Fibroblast of the conjunctiva (primary cell): ENCODE measurements at regions not wholly inside any gene's neighbourhood (a gene's known extent, or its start where the extent isn't known, plus 50 kb on each side); places are given as distances from the start of the nearest gene placed in this dataset.
A peak's percentile ranks its signal among the peaks of the same experiment; 100 is the strongest.

ENCODE experiments used
- DNase-seq: peaks from one replicate; pipeline ENCODE4 v3.0.0-alpha.2; 2010; ENCODE audit warnings: low read depth

GRCh38 chr4:177573507-177573906 lies 131.3 kb upstream of the AGA start:
- DNase-seq = peak; percentile 74

DNA sequence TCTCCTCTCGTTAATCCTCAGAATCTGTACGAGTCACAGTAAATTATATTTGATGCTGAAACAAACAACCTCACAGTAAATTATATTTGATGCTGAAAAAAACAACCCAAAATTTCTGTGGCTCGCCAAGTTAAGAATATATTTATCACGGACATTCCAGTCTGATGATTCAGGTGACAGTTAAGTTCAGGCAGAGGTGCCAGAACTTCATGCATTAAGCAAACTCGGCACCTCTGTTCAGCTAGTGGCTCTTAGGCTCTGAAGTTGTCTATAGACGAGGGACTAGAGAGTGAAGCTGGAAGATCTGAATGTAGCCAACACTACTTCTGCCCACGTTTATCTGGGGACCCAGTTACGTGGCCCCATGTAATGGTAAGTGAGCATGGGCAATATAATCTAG lies 132.2 kb upstream of the AGA start:
- no peak for DNase-seq

- DNase-seq = no peak
Measured at GRCh38 chr4:177579649-177580048, 137.4 kb upstream of the AGA start.

GRCh38 chr4:177582992-177583391 lies 140.8 kb upstream of the AGA start:
- no peak for DNase-seq

- DNase-seq = no peak
Measured at GRCh38 chr4:177587989-177588388, 145.8 kb upstream of the AGA start.

- DNase-seq = no peak
Measured at GRCh38 chr4:177595386-177595785, 153.1 kb upstream of the AGA start.

- peak; percentile 6 for DNase-seq
Measured at GRCh38 chr4:177596035-177596434, 153.8 kb upstream of the AGA start.

DNA sequence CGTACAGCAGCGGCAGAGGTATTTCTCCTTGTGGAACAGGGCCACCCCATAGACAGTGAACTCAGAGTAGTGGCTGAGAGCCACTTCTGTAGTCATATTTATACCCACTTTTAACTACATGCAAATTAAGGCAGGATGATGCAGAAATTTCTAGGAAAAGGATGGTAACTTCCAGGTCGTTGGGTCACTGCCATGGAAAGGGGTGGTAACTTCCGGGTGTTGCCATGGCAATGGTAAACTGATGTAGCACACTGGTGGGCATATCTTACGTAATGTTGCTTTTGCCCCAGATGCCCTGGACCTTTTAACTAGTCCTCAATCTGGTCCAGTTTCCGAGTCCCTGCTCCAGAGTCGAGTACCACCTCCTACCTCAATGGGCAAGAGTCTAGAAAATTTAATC lies 154.8 kb upstream of the AGA start:
- no peak for DNase-seq

GRCh38 chr4:177605252-177605651 lies 163.0 kb upstream of the AGA start:
- no peak for DNase-seq

GRCh38 chr4:177607111-177607573 lies 164.9 kb upstream of the AGA start:
- no peak for DNase-seq

DNA sequence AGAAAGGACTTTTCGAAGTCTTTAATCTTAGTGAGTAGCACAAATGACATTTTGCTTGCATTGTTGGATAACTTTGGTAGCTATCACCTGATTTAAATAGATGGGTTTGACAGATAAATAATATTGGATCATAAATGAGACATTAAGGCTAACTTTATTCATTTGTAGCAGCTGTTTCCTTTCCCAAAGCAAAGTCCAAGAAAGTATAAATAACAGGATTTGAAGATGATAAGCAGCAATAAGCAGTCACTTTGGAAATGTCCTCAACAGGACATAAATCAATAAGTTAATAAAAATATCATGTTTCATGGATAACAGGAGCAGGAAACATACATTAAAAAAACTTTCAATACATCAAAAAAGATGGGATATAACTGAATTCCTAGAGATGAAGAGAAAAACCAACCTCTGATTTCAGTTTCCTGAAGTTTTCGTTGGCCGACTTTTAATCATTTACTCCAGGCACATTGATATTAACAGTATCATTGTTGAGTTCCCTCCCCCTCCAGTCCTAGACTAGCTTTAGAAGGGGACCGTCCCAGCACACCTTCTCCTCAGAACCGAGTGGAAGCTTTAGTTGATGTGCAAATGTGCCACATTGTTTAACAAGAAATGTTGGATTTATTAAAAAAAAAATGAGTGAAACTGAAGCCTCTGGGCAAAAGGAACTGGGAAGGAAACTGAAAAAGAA lies 169.9 kb upstream of the AGA start:
- no peak for DNase-seq

DNA sequence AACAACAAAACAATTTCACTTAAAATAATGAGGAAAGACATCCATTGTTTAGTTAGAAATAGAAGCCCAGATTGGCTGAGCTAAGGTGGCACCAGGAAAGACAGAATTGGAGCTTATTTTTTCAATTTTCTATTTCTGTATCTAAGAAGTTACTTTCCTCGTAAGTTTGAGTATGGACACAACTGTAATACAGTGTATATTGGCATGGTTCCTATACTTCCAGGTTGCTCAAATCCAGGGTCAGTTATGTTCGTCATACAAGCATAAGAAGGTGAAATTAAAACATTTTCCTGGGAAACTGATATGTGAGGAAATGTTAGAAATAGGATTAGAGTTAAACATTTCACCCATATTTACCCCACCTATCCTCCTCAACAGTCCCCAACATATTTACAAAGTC lies 170.4 kb upstream of the AGA start:
- DNase-seq = no peak

DNA sequence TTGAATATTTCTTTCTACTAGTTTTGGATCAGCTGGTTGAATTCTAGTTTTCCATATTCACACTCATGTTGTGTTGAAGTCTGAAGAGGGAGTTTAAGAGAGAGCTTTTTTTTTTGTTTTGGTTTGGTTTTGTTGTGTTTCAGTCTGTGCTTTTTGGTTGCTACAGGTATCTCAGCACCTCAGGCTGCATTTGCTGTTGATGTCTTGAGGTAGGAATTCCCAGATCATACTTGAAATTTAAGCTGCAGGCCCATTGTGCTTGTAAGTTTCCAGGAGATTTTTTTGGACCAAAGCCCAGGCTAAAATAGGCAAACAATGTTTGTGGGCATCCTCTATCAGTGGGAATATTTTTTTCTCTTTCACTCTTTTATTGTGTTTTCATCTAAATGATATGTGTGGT lies 190.2 kb upstream of the AGA start:
- DNase-seq = no peak

- no peak for DNase-seq
Measured at GRCh38 chr4:177638871-177639270, 196.6 kb upstream of the AGA start.

- no peak for DNase-seq
Measured at GRCh38 chr4:177640864-177641263, 198.6 kb upstream of the AGA start.

GRCh38 chr4:177660223-177660622 lies 218.0 kb upstream of the AGA start:
- DNase-seq = no peak

DNA sequence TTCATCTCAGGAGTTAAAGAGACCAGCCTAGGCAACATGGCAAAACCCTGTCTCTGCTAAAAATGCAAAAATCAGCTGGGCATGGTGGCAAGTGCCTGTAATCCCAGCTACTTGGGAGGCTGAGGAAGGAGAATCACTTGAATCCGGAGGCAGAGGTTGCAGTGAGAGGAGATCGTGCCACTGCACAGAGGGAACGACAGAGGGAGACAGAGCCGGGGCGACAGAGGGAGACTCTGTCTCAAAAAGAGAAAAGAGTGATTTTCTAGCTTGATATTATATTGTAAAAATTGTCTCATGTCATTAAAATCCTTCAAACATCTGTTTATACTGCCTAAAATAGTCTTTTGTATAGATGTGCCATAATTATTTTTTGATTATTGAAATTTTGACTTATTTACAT lies 225.4 kb upstream of the AGA start:
- DNase-seq = no peak

GRCh38 chr4:177671387-177671786 lies 229.2 kb upstream of the AGA start:
- DNase-seq = no peak

DNA sequence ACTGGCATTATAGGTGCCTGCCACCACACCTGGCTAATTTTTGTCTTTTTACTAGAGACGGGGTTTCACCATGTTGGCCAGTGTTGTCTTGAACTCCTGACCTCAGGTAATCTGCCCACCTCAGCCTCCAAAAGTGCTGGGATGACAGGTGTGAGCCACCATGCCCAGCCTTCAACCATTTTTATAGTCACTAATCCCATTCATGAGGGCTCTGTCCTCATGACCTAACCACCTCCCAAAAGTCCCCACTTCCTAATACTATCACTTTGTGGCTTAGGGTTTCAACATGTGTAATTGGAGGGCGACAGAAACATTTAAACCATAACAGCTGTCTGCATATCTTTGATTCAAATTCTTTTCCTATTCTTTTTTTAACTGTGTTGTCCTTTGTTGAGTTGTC lies 229.6 kb upstream of the AGA start:
- no peak for DNase-seq

DNA sequence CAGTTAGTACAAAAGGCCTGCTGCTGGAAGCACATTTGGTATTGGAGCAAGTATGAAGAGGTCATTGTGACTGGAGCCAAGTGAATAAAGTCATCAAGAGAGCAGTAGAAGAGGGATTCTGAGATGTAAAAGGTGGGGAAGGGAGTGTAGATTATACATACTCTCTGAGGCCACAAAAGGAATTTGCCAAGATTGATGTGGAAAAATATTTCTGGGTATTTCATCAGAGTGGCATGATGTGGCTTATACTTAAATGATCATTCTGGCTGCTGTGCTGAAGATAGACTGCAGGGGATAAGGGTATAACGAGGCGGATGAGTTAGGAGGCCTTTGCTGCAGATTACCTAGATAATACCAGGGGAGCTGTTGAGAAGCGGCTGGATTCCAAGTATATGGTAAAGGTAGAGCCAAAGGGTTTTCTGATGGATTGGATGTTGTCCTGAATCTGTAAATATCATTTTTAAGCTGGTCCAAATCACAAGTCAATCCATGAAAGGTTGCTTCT lies 231.8 kb upstream of the AGA start:
- DNase-seq = no peak

- DNase-seq = no peak
Measured at GRCh38 chr4:177680308-177680707, 238.1 kb upstream of the AGA start.

DNA sequence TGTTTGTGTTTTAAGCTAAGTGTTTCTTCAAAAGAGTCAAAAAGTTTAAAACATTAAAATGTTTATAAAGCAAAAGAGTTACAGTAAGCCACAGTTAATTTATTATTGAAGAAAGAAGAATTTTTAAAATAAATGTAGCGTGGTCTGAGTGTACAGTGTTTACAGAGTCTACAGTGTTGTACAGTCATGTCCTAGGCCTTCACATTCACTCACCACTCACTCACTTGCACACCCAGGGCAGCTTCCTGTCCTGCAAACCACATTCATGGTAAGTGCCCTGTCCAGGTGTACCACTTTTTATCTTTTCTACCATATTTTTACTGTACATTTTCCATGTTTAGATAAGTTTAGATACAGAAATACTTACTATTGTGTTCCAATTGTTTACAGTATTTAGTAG lies 239.7 kb upstream of the AGA start:
- no peak for DNase-seq

- no peak for DNase-seq
Measured at GRCh38 chr4:177687117-177687516, 244.9 kb upstream of the AGA start.

GRCh38 chr4:177692907-177693306 lies 250.7 kb upstream of the AGA start:
- DNase-seq = no peak
